ENCODE measurements at regions not wholly inside any gene's neighbourhood (a gene's known extent, or its start where the extent isn't known, plus 50 kb on each side); places are given as distances from the start of the nearest gene placed in this dataset.

GRCh38 chr2:20539776-20540586 is 93.1 kb downstream of the RHOB start:
- no peak for TF ChIP-seq CTCF (IDR thresholded peaks at IDR 0.05)
- Histone ChIP-seq H3K4me3 (no peak overlapping the region), H3K27ac (peak overlapping the region in 1 of 2 donors; percentile 56)
- no peak for DNase-seq (ENCODE audit: low spot score)

- no peak for DNase-seq (ENCODE audit: low spot score)
- Histone ChIP-seq H3K4me3 (no peak overlapping the region), H3K27ac (peak overlapping the region in 1 of 2 donors; percentile 56)
- TF ChIP-seq CTCF (IDR thresholded peaks at IDR 0.05) = no peak
These were observed 93.9 kb downstream of the RHOB start for GRCh38 chr2:20540587-20541293.

GRCh38 chr2:20541294-20541640 is 94.4 kb downstream of the RHOB start:
- no peak for DNase-seq (ENCODE audit: low spot score)
- TF ChIP-seq CTCF (IDR thresholded peaks at IDR 0.05) = no peak

GRCh38 chr2:20541651-20542050 is 94.8 kb downstream of the RHOB start:
- DNase-seq (ENCODE audit: low spot score) = no peak
- no peak overlapping the region for H3K4me3 ChIP-seq
- H3K27ac ChIP-seq = no peak overlapping the region
- TF ChIP-seq CTCF (IDR thresholded peaks at IDR 0.05) = no peak

More at GRCh38 chr2:20541294-20541640, 94.4 kb downstream of the RHOB start:
- peak overlapping the region in 1 of 2 donors; percentile 56 for H3K27ac ChIP-seq
- no peak overlapping the region for H3K4me3 ChIP-seq

- no peak overlapping the region for H3K27ac ChIP-seq
- DNase-seq (ENCODE audit: low spot score) = no peak
- no peak overlapping the region for H3K4me3 ChIP-seq
- TF ChIP-seq CTCF (IDR thresholded peaks at IDR 0.05) = no peak
These were observed 95.4 kb downstream of the RHOB start for GRCh38 chr2:20542269-20542668.

- no peak for TF ChIP-seq CTCF (IDR thresholded peaks at IDR 0.05)
- H3K27ac ChIP-seq = no peak overlapping the region
- no peak overlapping the region for H3K4me3 ChIP-seq
- DNase-seq (ENCODE audit: low spot score) = no peak
These were observed 96.0 kb downstream of the RHOB start for GRCh38 chr2:20542746-20543468.
